GM18873 (cell line): ENCODE measurements at regions not wholly inside any gene's neighbourhood (a gene's known extent, or its start where the extent isn't known, plus 50 kb on each side); places are given as distances from the start of the nearest gene placed in this dataset.
"Not testable (repeated sequence)": the region's sequence is repeated elsewhere in the genome, so short reads cannot be mapped to it uniquely, and the experiment has no call there.

ENCODE experiments used
- ATAC-seq: cut with Tn5 transposase; IDR thresholded peaks from one replicate; pipeline ENCODE4 v1.9.1; 2021; ENCODE audit warnings: mild to moderate bottlenecking, moderate library complexity, moderate number of reproducible peaks; ENCODE audit not compliant: unreplicated experiment, low FRiP score

- no peak for ATAC-seq
These were observed 282.6 kb upstream of the ID4 start for GRCh38 chr6:19554356-19555225.

DNA sequence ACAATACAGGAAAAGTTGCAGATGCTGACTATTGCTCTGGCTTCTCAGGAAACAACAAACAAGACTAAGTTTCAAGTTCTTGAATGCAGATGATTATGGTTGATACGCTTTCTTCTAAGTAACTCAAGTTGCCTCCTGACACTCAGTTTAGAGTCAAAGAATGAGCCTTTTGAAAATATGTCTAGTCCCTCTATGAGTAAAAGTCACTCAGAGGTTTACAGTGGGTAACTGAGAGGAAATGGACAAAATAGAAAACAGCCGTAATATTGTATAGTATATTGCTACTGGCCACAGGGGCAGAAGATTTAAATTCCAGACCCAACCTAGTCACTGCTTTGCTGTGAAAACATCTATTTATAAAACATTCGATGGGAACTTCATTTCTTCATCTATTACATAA is 280.0 kb upstream of the ID4 start:
- ATAC-seq = no peak

DNA sequence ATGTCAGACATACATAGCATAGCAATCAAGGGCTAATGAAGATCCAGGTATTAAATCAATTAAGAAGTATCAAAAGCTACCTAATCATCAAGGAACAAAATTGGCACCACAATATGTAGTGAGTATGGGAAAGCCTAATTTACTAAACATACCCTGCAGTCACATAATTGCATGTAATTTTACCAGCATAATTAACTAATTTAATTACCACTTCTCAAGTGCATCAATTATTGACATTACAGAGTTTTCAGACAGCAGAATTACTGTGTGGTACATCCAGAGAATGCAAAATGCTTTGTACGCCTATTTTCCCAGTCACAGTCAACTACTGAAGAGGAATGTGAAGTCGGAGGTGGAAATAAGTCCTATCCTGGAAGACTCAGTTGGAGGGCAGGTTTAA is 279.0 kb upstream of the ID4 start:
- ATAC-seq = no peak

- no peak for ATAC-seq
These were observed 278.2 kb upstream of the ID4 start for GRCh38 chr6:19558934-19559333.

DNA sequence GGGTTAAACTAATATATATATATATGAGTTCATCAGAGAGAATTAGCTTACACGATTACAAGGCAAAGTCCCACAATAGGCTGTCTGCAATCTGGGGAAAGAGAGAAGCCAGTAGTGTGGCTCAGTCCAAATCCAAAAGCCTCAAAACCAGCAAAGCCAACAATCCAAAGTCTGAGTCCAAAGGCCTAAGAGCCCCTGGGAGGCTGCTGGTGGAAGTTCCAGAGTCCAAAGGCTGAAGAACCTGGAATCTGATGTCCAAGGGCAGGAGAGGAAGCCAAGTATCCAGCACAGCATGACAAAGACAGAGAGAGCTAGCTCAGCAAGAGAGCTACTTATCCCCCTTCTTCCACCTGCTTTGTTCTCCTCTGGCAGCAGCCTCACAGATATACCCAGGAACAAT is 274.7 kb upstream of the ID4 start:
- no peak for ATAC-seq

GRCh38 chr6:19569563-19569962 is 267.6 kb upstream of the ID4 start:
- no peak for ATAC-seq

GRCh38 chr6:19571176-19571575 is 266.0 kb upstream of the ID4 start:
- no peak for ATAC-seq

- ATAC-seq = no peak
These were observed 258.7 kb upstream of the ID4 start for GRCh38 chr6:19578481-19578880.

GRCh38 chr6:19584207-19584606 is 253.0 kb upstream of the ID4 start:
- not testable (repeated sequence) for ATAC-seq

DNA sequence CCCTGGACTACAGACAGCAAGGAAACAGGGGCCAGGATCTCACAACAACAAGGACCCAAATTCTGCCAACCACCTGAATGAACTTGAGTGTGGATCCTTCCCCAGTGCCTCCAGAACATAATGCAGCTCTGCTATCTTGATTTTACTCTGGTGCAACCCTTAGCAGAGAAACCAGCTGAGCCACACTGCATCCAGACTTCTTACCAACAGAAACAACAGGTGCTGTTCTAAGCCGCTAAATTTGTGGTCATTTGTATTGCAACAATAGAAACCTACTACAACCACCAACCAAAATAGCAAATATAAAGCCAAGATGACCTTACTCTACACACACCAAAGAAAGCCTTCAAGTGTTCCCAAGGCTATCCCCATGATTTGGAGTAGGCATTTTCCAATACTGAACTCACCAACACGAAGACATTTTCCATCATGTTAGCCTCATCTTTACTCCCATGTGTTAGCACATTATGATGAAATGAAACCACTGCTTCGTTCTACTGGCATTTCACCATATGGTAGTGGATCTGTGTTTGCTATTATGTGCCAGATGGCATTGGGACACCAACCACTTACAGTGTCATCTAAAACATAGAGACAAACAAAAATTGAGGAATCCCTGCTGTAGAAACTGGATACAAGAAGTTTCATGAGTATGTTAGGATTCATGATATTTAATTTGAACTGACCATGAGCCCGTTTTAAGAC is 249.8 kb upstream of the ID4 start:
- no peak for ATAC-seq

DNA sequence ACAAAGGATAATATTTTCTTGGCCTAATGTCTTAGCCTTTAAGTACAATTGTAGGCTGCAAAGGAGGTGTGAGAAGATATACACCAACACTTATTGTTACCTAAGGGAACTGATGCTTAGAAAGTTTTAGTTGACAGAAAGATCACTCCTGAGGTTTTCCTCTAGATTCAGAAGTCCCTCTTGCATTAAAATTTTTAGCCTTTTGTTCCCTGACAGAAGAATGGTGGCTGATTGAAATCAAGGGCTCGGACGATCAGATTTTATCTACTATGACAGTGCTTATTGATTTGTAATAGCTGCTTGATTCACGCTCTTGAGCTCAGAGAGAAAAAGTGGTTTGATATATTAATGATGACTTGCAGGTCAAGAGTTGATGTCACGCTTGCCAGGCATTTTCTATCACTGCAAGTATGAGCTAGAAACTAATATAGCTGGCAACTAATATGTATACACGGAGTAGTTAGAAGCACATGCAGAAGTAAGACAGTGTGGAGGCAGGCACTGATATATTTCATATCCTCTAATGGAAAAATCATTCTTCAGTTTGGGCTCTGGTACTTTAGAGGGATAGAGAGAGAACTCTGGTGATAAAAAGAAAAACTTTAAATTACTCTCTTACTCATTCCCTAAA is 246.6 kb upstream of the ID4 start:
- no peak for ATAC-seq

- ATAC-seq = no peak
These were observed 239.3 kb upstream of the ID4 start for GRCh38 chr6:19597809-19598320.

DNA sequence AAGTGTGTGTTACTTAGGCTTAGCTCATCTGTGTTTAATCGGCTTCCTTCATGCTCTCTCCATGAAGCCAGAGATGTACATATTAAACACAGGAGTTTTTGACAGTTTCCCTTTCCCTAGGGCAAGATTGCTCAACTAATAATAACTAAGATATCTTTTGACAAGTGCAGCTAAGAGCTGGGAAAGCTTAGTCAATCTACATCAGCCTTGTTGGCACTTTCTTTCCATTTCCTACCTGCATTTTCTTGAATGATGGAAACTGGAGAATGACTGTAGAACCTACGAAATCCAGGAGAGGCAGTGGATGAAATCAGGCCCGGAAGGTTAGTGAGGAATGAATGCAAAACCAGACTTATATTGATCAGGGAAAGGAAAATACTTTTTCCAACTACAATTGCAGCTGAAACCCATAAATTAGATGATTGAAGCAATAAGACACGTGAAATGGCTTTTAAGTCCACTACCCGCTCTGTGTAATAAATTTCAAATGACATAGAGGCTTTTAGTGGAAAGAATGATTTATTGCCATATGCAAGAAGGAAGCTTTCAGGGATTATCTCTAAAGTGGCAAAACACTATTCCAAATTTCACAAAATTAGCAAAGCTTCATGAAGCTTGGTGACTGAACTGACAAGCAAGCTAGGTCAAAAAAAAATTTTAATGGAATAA is 237.2 kb upstream of the ID4 start:
- no peak for ATAC-seq

DNA sequence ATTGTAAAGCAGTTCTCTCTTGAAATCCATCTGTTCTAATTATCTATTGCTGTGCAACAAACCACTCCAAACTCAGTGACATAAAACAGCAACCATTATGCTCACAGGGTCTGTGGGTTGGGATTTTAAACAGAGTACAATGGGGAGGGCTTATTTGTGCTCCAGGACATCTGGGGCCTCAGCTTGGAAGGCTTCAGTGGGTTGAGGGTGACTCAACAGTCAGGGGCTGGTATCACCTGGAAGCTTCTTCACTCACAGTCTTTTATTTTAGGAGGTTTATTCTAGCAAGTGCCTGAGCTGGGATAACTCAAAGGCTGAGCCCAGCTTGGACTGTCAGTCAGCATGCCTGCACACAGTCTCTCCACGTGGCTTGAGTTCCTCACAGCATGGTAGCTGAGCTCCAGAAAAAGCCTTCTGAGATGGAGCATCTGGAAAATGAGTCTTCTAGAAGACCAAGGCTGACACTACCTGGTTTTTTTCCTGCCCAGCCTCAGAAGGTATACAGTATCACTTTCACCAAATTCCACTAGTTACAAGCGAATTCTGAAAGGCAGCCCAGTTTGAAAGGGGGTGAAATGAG is 234.6 kb upstream of the ID4 start:
- no peak for ATAC-seq

DNA sequence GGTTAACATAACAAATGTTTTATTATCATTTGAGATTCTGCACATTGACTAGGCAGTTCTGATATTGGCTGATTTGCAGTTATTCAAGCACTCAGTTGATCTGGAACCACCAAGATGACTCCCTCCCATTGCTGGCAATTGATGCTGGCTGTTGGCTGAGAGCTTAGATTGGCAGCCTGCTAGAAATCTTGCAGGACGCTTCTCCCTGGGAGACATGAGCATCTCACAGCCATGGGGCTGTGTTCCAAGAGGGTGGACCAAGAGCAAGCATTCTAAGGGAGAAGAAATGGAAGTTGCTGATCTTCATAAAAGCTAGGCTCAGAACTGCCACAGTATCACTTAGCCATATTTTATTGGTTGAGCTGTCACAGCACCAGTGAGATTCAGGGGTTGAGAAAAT is 233.4 kb upstream of the ID4 start:
- no peak for ATAC-seq

- ATAC-seq = no peak
These were observed 231.5 kb upstream of the ID4 start for GRCh38 chr6:19605624-19606023.

DNA sequence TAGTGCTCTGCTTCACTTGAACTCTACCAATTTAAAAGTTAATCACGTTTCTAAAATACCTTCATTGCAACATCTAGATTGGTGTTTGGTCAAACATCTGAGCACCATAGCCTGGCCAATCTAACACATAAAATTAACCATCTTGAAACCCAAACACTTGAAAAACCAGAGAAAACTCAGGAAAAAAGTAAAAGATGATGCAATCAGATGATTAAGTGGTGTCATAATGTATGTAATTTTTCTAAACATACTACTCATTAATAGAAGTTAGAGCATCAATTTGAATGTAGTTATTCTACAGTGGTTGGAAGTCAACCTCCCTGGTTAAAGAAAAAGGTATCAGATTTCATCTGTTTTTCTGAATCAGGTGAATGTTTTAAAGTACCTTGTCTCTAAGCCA is 228.6 kb upstream of the ID4 start:
- no peak for ATAC-seq

- no peak for ATAC-seq
These were observed 227.1 kb upstream of the ID4 start for GRCh38 chr6:19609972-19610641.

DNA sequence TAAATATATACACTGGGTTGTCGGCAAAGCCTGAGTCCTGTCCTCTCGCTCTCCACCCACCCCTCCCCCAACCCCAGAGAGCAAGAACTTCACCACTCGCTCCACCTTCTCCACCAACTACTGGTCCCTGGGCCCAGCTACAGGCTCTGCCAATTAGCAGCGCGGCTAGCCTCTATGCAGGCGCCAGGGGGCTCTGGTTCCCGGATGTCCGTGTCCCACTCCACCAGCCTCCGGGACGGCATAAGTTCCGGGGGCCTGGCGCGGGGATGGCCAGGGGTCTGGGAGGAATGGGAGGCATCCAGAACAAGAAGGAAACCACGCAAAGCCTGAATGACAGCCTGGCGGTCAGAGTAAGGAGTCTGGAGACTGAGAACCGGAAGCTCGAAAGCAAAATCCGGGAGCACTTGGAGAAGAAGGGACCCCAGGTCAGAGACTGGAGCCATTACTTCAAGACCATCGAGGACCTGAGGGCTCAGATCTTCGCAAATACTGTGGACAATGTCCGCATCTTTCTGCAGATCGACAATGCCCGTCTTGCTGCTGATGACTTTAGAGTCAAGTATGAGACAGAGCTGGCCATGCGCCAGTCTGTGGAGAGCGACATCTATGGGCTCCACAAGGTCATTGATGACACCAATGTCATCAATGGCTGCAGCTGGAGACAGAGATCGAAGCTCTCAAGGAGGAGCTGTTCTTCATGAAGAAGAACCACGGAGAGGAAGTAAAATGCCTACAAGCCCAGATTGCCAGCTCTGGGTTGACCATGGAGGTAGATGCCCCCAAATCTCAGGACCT is 224.3 kb upstream of the ID4 start:
- ATAC-seq = not testable (repeated sequence)
